ENCODE measurements at regions not wholly inside any gene's neighbourhood (a gene's known extent, or its start where the extent isn't known, plus 50 kb on each side); places are given as distances from the start of the nearest gene placed in this dataset.
"Not testable (repeated sequence)": the region's sequence is repeated elsewhere in the genome, so short reads cannot be mapped to it uniquely, and the experiment has no call there.

DNA sequence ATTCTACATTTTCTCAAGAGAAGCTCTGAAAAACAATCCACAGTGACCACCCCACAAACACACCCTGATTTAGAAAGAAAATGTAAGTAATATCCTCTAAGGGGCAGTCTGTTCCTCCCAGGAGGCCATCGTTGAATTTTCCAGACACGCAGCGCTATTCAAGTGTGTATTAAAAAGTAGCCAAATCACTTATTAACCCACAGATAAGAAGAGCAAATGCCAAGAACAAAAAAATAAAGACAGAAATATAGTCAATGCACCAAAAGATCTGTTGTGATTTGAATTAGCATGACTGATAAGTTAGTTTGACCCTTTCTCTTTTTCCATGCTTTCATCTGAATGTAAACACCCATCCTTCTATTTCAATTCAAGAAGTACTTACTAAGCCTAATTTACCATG, 622.8 kb upstream of the ZNF385D start:
- Histone ChIP-seq H3K27me3 (peaks cover 0 to 3% of the 10 kb centered on the region in 2 donors), H3K27ac (no peak overlapping the region), H3K9me3 (no peaks in the 10 kb centered on the region), H3K36me3 (no peaks in the 10 kb centered on the region), H3K4me1 (no peaks in the 10 kb centered on the region), H3K4me3 (no peak overlapping the region)
- no peak for DNase-seq
- TF ChIP-seq CTCF (IDR thresholded peaks at IDR 0.05) = no peak
- TF ChIP-seq POLR2A (IDR thresholded peaks at IDR 0.05) = no peak
- intact Hi-C loops (cut with DNase I; ENCODE audit: low total_unique reads) = no loop called here

DNA sequence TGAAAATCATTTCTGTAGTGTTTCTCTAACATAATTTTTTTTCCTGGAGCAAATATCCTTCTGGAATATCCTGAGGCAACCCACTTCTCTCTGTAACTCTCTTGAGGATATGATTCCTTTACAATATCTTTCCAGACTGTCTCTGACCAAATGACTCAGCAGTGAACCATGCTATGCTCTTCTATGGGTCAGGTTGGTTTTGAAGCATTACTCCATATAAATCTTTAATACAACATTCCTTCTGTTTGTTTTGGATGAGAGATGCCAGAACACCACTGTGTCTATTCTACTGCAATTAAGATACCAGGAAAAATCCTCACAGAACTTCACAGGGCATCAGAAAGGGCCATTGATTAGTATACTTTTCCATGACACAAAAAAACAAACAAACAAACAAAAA, 626.4 kb upstream of the ZNF385D start:
- Histone ChIP-seq H3K4me1 (no peaks in the 10 kb centered on the region), H3K27ac (no peak overlapping the region), H3K4me3 (no peak overlapping the region), H3K9me3 (no peaks in the 10 kb centered on the region), H3K36me3 (no peaks in the 10 kb centered on the region), H3K27me3 (no peaks in the 10 kb centered on the region)
- intact Hi-C loops (cut with DNase I; ENCODE audit: low total_unique reads) = no loop called here
- no peak for DNase-seq
- TF ChIP-seq CTCF (IDR thresholded peaks at IDR 0.05) (no peak), POLR2A (IDR thresholded peaks at IDR 0.05) (no peak)

GRCh38 chr3:22378869-22379268, 627.9 kb upstream of the ZNF385D start:
- TF ChIP-seq CTCF (IDR thresholded peaks at IDR 0.05) (no peak), POLR2A (IDR thresholded peaks at IDR 0.05) (no peak)
- no peak for DNase-seq
- H3K27me3 ChIP-seq = no peaks in the 10 kb centered on the region

GRCh38 chr3:22380253-22380652, 629.2 kb upstream of the ZNF385D start:
- DNase-seq = no peak
- H3K36me3 ChIP-seq = no peaks in the 10 kb centered on the region
- H3K27ac ChIP-seq = no peak overlapping the region
- H3K9me3 ChIP-seq = no peaks in the 10 kb centered on the region
- intact Hi-C loops (cut with DNase I; ENCODE audit: low total_unique reads) = no loop called here
- TF ChIP-seq CTCF (IDR thresholded peaks at IDR 0.05) = no peak
- TF ChIP-seq POLR2A (IDR thresholded peaks at IDR 0.05) = no peak
- H3K4me3 ChIP-seq = no peak overlapping the region
- no peaks in the 10 kb centered on the region for H3K4me1 ChIP-seq
- no peaks in the 10 kb centered on the region for H3K27me3 ChIP-seq

More at GRCh38 chr3:22378869-22379268, 627.9 kb upstream of the ZNF385D start:
- Histone ChIP-seq H3K4me3 (no peak overlapping the region), H3K36me3 (no peaks in the 10 kb centered on the region), H3K4me1 (no peaks in the 10 kb centered on the region), H3K9me3 (no peaks in the 10 kb centered on the region), H3K27ac (no peak overlapping the region)
- intact Hi-C loops (cut with DNase I; ENCODE audit: low total_unique reads) = no loop called here

GRCh38 chr3:22381564-22381963, 630.6 kb upstream of the ZNF385D start:
- H3K27ac ChIP-seq; intact Hi-C loops (cut with DNase I; ENCODE audit: low total_unique reads); H3K9me3 ChIP-seq; H3K36me3 ChIP-seq; H3K4me1 ChIP-seq; H3K27me3 ChIP-seq; H3K4me3 ChIP-seq: not testable (repeated sequence)
- peak in 1 of 2 donors; percentile 16 for DNase-seq

- no peak for DNase-seq
- Histone ChIP-seq H3K4me3 (no peak overlapping the region), H3K4me1 (no peaks in the 10 kb centered on the region), H3K36me3 (no peaks in the 10 kb centered on the region), H3K27ac (no peak overlapping the region), H3K27me3 (no peaks in the 10 kb centered on the region), H3K9me3 (no peaks in the 10 kb centered on the region)
- intact Hi-C loops (cut with DNase I; ENCODE audit: low total_unique reads) = no loop called here
- TF ChIP-seq CTCF (IDR thresholded peaks at IDR 0.05) = no peak
- TF ChIP-seq POLR2A (IDR thresholded peaks at IDR 0.05) = no peak
Measured at GRCh38 chr3:22383285-22383684, 632.3 kb upstream of the ZNF385D start.
